ENCODE measurements at regions not wholly inside any gene's neighbourhood (a gene's known extent, or its start where the extent isn't known, plus 50 kb on each side); places are given as distances from the start of the nearest gene placed in this dataset.

GRCh38 chr9:99414321-99414720 lies 192.2 kb downstream of the SEC61B start:
- Mint-ChIP-seq H3K4me1 (peaks cover 20% of the 10 kb centered on the region), H3K36me3 (ENCODE audit: low read depth) (peaks cover 4% of the 10 kb centered on the region), H3K27ac (no peak overlapping the region), H3K4me3 (no peak overlapping the region), H3K9me3 (no peaks in the 10 kb centered on the region), H3K27me3 (ENCODE audit: low read depth, poor library complexity) (peaks cover 12% of the 10 kb centered on the region)
- DNase-seq, result no peak
- TF ChIP-seq, protein P1, sequence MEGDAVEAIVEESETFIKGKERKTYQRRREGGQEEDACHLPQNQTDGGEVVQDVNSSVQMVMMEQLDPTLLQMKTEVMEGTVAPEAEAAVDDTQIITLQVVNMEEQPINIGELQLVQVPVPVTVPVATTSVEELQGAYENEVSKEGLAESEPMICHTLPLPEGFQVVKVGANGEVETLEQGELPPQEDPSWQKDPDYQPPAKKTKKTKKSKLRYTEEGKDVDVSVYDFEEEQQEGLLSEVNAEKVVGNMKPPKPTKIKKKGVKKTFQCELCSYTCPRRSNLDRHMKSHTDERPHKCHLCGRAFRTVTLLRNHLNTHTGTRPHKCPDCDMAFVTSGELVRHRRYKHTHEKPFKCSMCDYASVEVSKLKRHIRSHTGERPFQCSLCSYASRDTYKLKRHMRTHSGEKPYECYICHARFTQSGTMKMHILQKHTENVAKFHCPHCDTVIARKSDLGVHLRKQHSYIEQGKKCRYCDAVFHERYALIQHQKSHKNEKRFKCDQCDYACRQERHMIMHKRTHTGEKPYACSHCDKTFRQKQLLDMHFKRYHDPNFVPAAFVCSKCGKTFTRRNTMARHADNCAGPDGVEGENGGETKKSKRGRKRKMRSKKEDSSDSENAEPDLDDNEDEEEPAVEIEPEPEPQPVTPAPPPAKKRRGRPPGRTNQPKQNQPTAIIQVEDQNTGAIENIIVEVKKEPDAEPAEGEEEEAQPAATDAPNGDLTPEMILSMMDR (IDR thresholded peaks at IDR 0.05), result no peak

- peaks cover 13% of the 10 kb centered on the region for H3K27me3 Mint-ChIP-seq (ENCODE audit: low read depth, poor library complexity)
- H3K4me1 Mint-ChIP-seq, result peaks cover 13% of the 10 kb centered on the region
- H3K9me3 Mint-ChIP-seq, result no peaks in the 10 kb centered on the region
- H3K36me3 Mint-ChIP-seq (ENCODE audit: low read depth), result peaks cover 4% of the 10 kb centered on the region
- no peak overlapping the region for H3K4me3 Mint-ChIP-seq
- no peak overlapping the region for H3K27ac Mint-ChIP-seq
- TF ChIP-seq, protein P1 (IDR thresholded peaks at IDR 0.05), result no peak
- no peak for DNase-seq
These were observed 193.5 kb downstream of the SEC61B start for GRCh38 chr9:99415606-99416005.

- DNase-seq, result no peak
- no peaks in the 10 kb centered on the region for H3K9me3 Mint-ChIP-seq
- H3K4me1 Mint-ChIP-seq, result peaks cover 10% of the 10 kb centered on the region
- H3K27ac Mint-ChIP-seq, result no peak overlapping the region
- H3K27me3 Mint-ChIP-seq (ENCODE audit: low read depth, poor library complexity), result peaks cover 13% of the 10 kb centered on the region
- peaks cover 4% of the 10 kb centered on the region for H3K36me3 Mint-ChIP-seq (ENCODE audit: low read depth)
- no peak overlapping the region for H3K4me3 Mint-ChIP-seq
- TF ChIP-seq, protein P1 (IDR thresholded peaks at IDR 0.05), result no peak
These were observed 193.9 kb downstream of the SEC61B start for GRCh38 chr9:99416007-99416406.

GRCh38 chr9:99419070-99419469 lies 197.0 kb downstream of the SEC61B start:
- TF ChIP-seq, protein P1 (IDR thresholded peaks at IDR 0.05), result no peak
- H3K36me3 Mint-ChIP-seq (ENCODE audit: low read depth), result no peaks in the 10 kb centered on the region
- no peak overlapping the region for H3K27ac Mint-ChIP-seq
- H3K4me1 Mint-ChIP-seq, result no peaks in the 10 kb centered on the region
- no peak for DNase-seq
- no peaks in the 10 kb centered on the region for H3K9me3 Mint-ChIP-seq
- peaks cover 13% of the 10 kb centered on the region for H3K27me3 Mint-ChIP-seq (ENCODE audit: low read depth, poor library complexity)
- H3K4me3 Mint-ChIP-seq, result no peak overlapping the region

GRCh38 chr9:99421369-99421768 lies 199.3 kb downstream of the SEC61B start:
- no peaks in the 10 kb centered on the region for H3K36me3 Mint-ChIP-seq (ENCODE audit: low read depth)
- no peak for DNase-seq
- H3K4me1 Mint-ChIP-seq, result no peaks in the 10 kb centered on the region
- no peak overlapping the region for H3K4me3 Mint-ChIP-seq
- no peaks in the 10 kb centered on the region for H3K9me3 Mint-ChIP-seq
- TF ChIP-seq, protein P1 (IDR thresholded peaks at IDR 0.05), result no peak
- H3K27ac Mint-ChIP-seq, result no peak overlapping the region
- peaks cover 15% of the 10 kb centered on the region for H3K27me3 Mint-ChIP-seq (ENCODE audit: low read depth, poor library complexity)

DNA sequence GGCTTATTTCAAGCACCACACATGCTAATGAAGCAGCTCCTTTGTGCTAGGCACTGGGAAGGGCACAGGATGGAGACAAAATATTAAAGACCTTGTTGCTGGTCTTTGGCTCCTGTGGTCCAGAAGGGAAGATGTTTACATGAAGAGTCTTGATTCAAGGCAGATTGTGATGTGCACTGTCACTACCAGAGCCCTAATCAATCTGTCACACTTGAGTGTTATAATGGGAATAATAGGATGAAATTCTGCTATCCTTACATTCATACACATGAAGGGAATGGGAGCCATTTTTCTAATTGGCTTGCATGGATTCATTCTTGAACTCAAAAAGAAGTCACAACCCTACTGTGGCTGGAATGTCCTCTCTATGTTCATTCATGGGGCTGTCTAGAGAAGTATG lies 203.0 kb downstream of the SEC61B start:
- TF ChIP-seq, protein P1 (IDR thresholded peaks at IDR 0.05), result no peak
- Mint-ChIP-seq H3K4me1 (no peaks in the 10 kb centered on the region), H3K9me3 (peaks cover 3% of the 10 kb centered on the region), H3K36me3 (ENCODE audit: low read depth) (no peaks in the 10 kb centered on the region), H3K27me3 (ENCODE audit: low read depth, poor library complexity) (peaks cover 6% of the 10 kb centered on the region), H3K4me3 (no peak overlapping the region), H3K27ac (no peak overlapping the region)
- DNase-seq, result no peak

All from nephron progenitor cell (in vitro differentiated cells).